SK-N-SH (cell line): ENCODE measurements at regions not wholly inside any gene's neighbourhood (a gene's known extent, or its start where the extent isn't known, plus 50 kb on each side); places are given as distances from the start of the nearest gene placed in this dataset.

ENCODE experiments used
- EP300 ChIP-seq, 2 experiments: IDR thresholded peaks; 2 replicates each; pipeline versions ENCODE4 v1.4.0 to v1.6.1; 2012; ENCODE audit warnings: borderline replicate concordance in 1 of 2, low read depth in 1 of 2, low read length in 1 of 2
- JUND ChIP-seq: IDR thresholded peaks from 2 replicates; pipeline ENCODE4 v1.4.0; 2012
- NRF1 ChIP-seq: IDR thresholded peaks from 2 replicates; pipeline ENCODE4 v1.6.1; 2012; ENCODE audit warnings: low read depth, mild to moderate bottlenecking, low read length
- RAD21 ChIP-seq: IDR thresholded peaks from 2 replicates; pipeline ENCODE4 v1.6.1; 2012; ENCODE audit warnings: mild to moderate bottlenecking, low read length
- TF ChIP-seq, protein P1 (sequence below): fragments of 200-600 bp; sonication (generic); IDR thresholded peaks from 2 replicates; pipeline ENCODE4 v1.6.1; 2017; ENCODE audit warnings: antibody characterized with exemption, mild to moderate bottlenecking, moderate library complexity
- TF ChIP-seq, protein P2 (sequence below): IDR thresholded peaks from 2 replicates; pipeline ENCODE4 v1.6.1; 2012; ENCODE audit warnings: mild to moderate bottlenecking, low read depth, low read length, moderate library complexity
- TF ChIP-seq, protein P3 (sequence below): IDR thresholded peaks from 2 replicates; pipeline ENCODE4 v1.4.0; 2012; ENCODE audit warnings: low read depth, borderline replicate concordance

DNA sequence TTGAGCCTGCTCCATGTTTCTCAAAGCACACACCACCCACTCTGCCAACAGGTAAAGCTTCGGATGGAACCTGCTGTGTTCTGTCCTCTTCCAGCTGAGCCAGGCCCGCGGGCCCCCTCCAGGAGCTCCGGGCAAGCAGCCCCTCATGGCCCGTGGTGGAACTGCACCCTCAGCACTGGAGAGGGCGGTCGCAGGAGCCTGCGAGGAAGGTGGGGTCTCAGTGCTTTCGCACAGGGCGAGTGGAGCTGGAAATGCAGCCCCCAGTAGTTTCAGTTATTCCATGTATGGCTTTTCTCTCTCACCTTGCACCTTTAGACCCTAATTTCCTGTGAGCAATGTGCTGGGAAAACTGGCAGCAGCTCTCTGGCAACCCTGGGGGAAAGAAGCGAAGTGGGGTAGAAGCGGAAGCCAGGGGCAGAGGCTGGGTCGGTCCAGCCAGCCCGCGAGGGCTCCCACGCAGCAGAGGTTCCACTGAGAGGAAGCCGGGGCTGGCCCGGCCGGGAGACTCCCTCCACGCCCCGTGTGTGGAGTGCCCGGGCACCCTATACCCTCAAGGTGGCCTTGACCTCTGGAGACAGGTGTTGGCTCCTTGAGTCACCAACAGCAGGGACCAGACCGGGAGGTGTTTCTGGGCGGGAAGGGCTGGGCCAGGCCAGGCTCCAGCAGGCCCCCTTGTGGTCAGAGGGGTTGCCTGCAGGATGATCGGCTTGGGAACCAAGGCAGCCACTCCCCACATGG, 119.9 kb upstream of the TMEM45B start:
- TF ChIP-seq, protein P1, sequence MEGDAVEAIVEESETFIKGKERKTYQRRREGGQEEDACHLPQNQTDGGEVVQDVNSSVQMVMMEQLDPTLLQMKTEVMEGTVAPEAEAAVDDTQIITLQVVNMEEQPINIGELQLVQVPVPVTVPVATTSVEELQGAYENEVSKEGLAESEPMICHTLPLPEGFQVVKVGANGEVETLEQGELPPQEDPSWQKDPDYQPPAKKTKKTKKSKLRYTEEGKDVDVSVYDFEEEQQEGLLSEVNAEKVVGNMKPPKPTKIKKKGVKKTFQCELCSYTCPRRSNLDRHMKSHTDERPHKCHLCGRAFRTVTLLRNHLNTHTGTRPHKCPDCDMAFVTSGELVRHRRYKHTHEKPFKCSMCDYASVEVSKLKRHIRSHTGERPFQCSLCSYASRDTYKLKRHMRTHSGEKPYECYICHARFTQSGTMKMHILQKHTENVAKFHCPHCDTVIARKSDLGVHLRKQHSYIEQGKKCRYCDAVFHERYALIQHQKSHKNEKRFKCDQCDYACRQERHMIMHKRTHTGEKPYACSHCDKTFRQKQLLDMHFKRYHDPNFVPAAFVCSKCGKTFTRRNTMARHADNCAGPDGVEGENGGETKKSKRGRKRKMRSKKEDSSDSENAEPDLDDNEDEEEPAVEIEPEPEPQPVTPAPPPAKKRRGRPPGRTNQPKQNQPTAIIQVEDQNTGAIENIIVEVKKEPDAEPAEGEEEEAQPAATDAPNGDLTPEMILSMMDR, result peak; percentile 52
- TF ChIP-seq, protein P2, sequence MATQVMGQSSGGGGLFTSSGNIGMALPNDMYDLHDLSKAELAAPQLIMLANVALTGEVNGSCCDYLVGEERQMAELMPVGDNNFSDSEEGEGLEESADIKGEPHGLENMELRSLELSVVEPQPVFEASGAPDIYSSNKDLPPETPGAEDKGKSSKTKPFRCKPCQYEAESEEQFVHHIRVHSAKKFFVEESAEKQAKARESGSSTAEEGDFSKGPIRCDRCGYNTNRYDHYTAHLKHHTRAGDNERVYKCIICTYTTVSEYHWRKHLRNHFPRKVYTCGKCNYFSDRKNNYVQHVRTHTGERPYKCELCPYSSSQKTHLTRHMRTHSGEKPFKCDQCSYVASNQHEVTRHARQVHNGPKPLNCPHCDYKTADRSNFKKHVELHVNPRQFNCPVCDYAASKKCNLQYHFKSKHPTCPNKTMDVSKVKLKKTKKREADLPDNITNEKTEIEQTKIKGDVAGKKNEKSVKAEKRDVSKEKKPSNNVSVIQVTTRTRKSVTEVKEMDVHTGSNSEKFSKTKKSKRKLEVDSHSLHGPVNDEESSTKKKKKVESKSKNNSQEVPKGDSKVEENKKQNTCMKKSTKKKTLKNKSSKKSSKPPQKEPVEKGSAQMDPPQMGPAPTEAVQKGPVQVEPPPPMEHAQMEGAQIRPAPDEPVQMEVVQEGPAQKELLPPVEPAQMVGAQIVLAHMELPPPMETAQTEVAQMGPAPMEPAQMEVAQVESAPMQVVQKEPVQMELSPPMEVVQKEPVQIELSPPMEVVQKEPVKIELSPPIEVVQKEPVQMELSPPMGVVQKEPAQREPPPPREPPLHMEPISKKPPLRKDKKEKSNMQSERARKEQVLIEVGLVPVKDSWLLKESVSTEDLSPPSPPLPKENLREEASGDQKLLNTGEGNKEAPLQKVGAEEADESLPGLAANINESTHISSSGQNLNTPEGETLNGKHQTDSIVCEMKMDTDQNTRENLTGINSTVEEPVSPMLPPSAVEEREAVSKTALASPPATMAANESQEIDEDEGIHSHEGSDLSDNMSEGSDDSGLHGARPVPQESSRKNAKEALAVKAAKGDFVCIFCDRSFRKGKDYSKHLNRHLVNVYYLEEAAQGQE, result no peak
- TF ChIP-seq EP300 (IDR thresholded peaks at IDR 0.05; ENCODE audit: borderline replicate concordance in 1 of 2, low read depth in 1 of 2, low read length in 1 of 2), result no peak
- peak; percentile 47 for TF ChIP-seq RAD21
- no peak for TF ChIP-seq JUND
- TF ChIP-seq, protein P3, sequence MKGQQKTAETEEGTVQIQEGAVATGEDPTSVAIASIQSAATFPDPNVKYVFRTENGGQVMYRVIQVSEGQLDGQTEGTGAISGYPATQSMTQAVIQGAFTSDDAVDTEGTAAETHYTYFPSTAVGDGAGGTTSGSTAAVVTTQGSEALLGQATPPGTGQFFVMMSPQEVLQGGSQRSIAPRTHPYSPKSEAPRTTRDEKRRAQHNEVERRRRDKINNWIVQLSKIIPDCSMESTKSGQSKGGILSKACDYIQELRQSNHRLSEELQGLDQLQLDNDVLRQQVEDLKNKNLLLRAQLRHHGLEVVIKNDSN, result no peak
- TF ChIP-seq NRF1, result no peak
